ENCODE measurements at regions not wholly inside any gene's neighbourhood (a gene's known extent, or its start where the extent isn't known, plus 50 kb on each side); places are given as distances from the start of the nearest gene placed in this dataset.

DNA sequence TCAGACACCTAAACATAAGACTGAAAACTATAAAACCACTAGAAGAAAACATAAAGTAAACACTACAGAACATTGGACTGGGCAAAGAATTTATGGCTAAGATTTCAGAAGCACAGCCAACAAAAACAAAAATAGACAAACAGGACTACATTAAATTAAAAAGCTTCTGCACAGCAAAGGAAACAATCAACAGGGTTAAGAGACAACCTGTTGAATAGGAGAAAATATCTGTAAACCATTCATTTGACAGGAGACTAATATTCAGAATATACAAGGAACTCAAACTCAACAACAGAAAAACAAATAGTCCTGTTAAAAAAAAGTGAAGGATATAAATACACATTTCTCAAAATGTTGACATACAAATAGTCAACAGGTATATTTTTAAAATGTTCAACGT lies 106.7 kb upstream of the FANCL start:
- TF ChIP-seq, protein P1, sequence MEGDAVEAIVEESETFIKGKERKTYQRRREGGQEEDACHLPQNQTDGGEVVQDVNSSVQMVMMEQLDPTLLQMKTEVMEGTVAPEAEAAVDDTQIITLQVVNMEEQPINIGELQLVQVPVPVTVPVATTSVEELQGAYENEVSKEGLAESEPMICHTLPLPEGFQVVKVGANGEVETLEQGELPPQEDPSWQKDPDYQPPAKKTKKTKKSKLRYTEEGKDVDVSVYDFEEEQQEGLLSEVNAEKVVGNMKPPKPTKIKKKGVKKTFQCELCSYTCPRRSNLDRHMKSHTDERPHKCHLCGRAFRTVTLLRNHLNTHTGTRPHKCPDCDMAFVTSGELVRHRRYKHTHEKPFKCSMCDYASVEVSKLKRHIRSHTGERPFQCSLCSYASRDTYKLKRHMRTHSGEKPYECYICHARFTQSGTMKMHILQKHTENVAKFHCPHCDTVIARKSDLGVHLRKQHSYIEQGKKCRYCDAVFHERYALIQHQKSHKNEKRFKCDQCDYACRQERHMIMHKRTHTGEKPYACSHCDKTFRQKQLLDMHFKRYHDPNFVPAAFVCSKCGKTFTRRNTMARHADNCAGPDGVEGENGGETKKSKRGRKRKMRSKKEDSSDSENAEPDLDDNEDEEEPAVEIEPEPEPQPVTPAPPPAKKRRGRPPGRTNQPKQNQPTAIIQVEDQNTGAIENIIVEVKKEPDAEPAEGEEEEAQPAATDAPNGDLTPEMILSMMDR (conservative IDR thresholded peaks at IDR 0.05): no peak
- TF ChIP-seq EZH2 (IDR thresholded peaks at IDR 0.05; ENCODE audit: low read depth): no peak

All from PC-9 (cell line).